Stimulated activated CD4-positive, alpha-beta T cell treated with anti-CD3 and anti-CD28 coated beads, TNF-alpha, amount 100 ng/mL, for 48 hours (primary cell): ENCODE measurements at regions not wholly inside any gene's neighbourhood (a gene's known extent, or its start where the extent isn't known, plus 50 kb on each side); places are given as distances from the start of the nearest gene placed in this dataset.
"Not testable (repeated sequence)": the region's sequence is repeated elsewhere in the genome, so short reads cannot be mapped to it uniquely, and the experiment has no call there.

ENCODE experiments used
- DNase-seq, 3 donors: peaks; one replicate each; pipeline ENCODE4 v3.0.0-alpha.2; 2020; ENCODE audit warnings: low read depth in 3 of 3

- no peak for DNase-seq
These were observed 101.2 kb downstream of the NFKBIZ start for GRCh38 chr3:101950510-101950909.

- no peak for DNase-seq
These were observed 101.8 kb downstream of the NFKBIZ start for GRCh38 chr3:101950985-101951733.

GRCh38 chr3:101954361-101954760, 105.0 kb downstream of the NFKBIZ start:
- DNase-seq = no peak

- no peak for DNase-seq
These were observed 105.6 kb downstream of the NFKBIZ start for GRCh38 chr3:101954936-101955335.

GRCh38 chr3:101962055-101962454, 112.7 kb downstream of the NFKBIZ start:
- no peak for DNase-seq

- DNase-seq = no peak
These were observed 114.6 kb downstream of the NFKBIZ start for GRCh38 chr3:101963902-101964362.

- no peak for DNase-seq
These were observed 115.5 kb downstream of the NFKBIZ start for GRCh38 chr3:101964861-101965260.

- no peak for DNase-seq
These were observed 116.9 kb downstream of the NFKBIZ start for GRCh38 chr3:101966226-101966625.

- no peak for DNase-seq
These were observed 120.9 kb downstream of the NFKBIZ start for GRCh38 chr3:101970212-101970611.

- no peak for DNase-seq
These were observed 121.6 kb downstream of the NFKBIZ start for GRCh38 chr3:101970905-101971304.

- no peak for DNase-seq
These were observed 123.3 kb downstream of the NFKBIZ start for GRCh38 chr3:101972430-101973162.

- DNase-seq = no peak
These were observed 123.8 kb downstream of the NFKBIZ start for GRCh38 chr3:101973163-101973505.

- DNase-seq = not testable (repeated sequence)
These were observed 126.1 kb downstream of the NFKBIZ start for GRCh38 chr3:101975415-101975814.

GRCh38 chr3:101976473-101976872, 127.2 kb downstream of the NFKBIZ start:
- no peak for DNase-seq

GRCh38 chr3:101978348-101978747, 129.0 kb downstream of the NFKBIZ start:
- DNase-seq = no peak

- no peak for DNase-seq
These were observed 129.7 kb downstream of the NFKBIZ start for GRCh38 chr3:101979033-101979432.

- DNase-seq = no peak
These were observed 135.0 kb downstream of the NFKBIZ start for GRCh38 chr3:101984356-101984755.

GRCh38 chr3:101988596-101988995, 139.3 kb downstream of the NFKBIZ start:
- DNase-seq = peak in 1 of 3 donors; percentile 11

GRCh38 chr3:101989578-101990200, 140.4 kb downstream of the NFKBIZ start:
- DNase-seq = no peak

- DNase-seq = no peak
These were observed 143.5 kb downstream of the NFKBIZ start for GRCh38 chr3:101992863-101993262.

GRCh38 chr3:101994386-101994785, 145.1 kb downstream of the NFKBIZ start:
- no peak for DNase-seq

GRCh38 chr3:101995371-101996046, 146.2 kb downstream of the NFKBIZ start:
- DNase-seq = no peak
